Transverse colon (tissue), 4 donors: ENCODE measurements at regions not wholly inside any gene's neighbourhood (a gene's known extent, or its start where the extent isn't known, plus 50 kb on each side); places are given as distances from the start of the nearest gene placed in this dataset.
A peak's percentile ranks its signal among the peaks of the same experiment; 100 is the strongest.

Source experiments
- DNase-seq: peaks from one replicate; pipeline ENCODE4 v3.0.0-alpha.2; 2019
- H3K27ac ChIP-seq, 4 donors: fragments of 200-600 bp; sonication (generic); 2 replicates each; pipeline ENCODE4 v1.5.1; 2016 to 2018; ENCODE audit warnings: inconsistent platforms in 4 of 4
- H3K27me3 ChIP-seq: fragments of 200-600 bp; sonication (generic); 2 replicates; pipeline ENCODE4 v1.5.1; 2017; ENCODE audit warnings: inconsistent platforms
- H3K36me3 ChIP-seq, 4 donors: fragments of 200-600 bp; sonication (generic); 2 replicates each; pipeline ENCODE4 v1.5.1; 2017 to 2019; ENCODE audit warnings: inconsistent platforms in 4 of 4
- H3K4me1 ChIP-seq, 4 donors: fragments of 200-600 bp; sonication (generic); 2 replicates each; pipeline ENCODE4 v1.5.1; 2017 to 2020; ENCODE audit warnings: inconsistent platforms in 4 of 4
- H3K4me3 ChIP-seq, 4 donors: fragments of 200-600 bp; sonication (generic); 1 replicate in 1 of 4; 2 replicates in 3 of 4; pipeline versions ENCODE4 v1.5.1 to v1.6.1; 2017 to 2019; ENCODE audit warnings: inconsistent platforms in 4 of 4
- H3K9me3 ChIP-seq, 2 donors: fragments of 200-600 bp; sonication (generic); 2 replicates each; pipeline ENCODE4 v1.5.1; 2017 to 2019; ENCODE audit warnings: inconsistent platforms in 2 of 2
- EP300 ChIP-seq: sonication (generic); formaldehyde crosslinking; IDR thresholded peaks from one replicate; pipeline ENCODE4 v1.6.1; 2017; ENCODE audit warnings: antibody characterized with exemption, low read depth
- POLR2A ChIP-seq: fragments of 450-650 bp; IDR thresholded peaks from one replicate; pipeline ENCODE4 v1.6.1; 2016; ENCODE audit warnings: antibody characterized with exemption, mild to moderate bottlenecking, moderate library complexity
- POLR2AphosphoS5 ChIP-seq, 3 donors: sonication (generic); formaldehyde crosslinking; IDR thresholded peaks; one replicate each; pipeline ENCODE4 v1.6.1; 2016; ENCODE audit warnings: antibody characterized with exemption in 3 of 3
- WGBS, 2 donors: methylation state at CpG; one replicate each; pipeline ENCODE4 v1.1.5; 2018; ENCODE audit warnings: low coverage in 1 of 2; 5-methylcytosine and 5-hydroxymethylcytosine counted together
- in situ Hi-C, 4 donors: fragments of 200-750 bp; cut with MboI; loops; one replicate each; pipeline versions ENCODE4 v1.15.0 to v1.15.1; 2017; ENCODE audit warnings: low sequenced_read_pairs in 3 of 4, low pct_ligation_motif_present in 1 of 4, low pct_unique_long_range_greater_than_20kb in 1 of 4
- intact Hi-C: fragments of 100-400 bp; cut with DNase I; formaldehyde crosslinking; loops from one replicate; pipeline ENCODE4 v1.15.1; 2023; ENCODE audit warnings: low total_unique reads
- TF ChIP-seq, protein P1 (sequence below), 5 experiments: fragments of 200-600 bp in 3 of 5; fragments of 450-650 bp in 2 of 5; sonication (generic) in 3 of 5; IDR thresholded peaks; 1 replicate in 2 of 5; 2 replicates in 3 of 5; pipeline ENCODE4 v1.5.1; 2016 to 2017; ENCODE audit warnings: antibody characterized with exemption in 5 of 5, inconsistent platforms in 3 of 5, mild to moderate bottlenecking in 2 of 5, moderate library complexity in 1 of 5

DNA sequence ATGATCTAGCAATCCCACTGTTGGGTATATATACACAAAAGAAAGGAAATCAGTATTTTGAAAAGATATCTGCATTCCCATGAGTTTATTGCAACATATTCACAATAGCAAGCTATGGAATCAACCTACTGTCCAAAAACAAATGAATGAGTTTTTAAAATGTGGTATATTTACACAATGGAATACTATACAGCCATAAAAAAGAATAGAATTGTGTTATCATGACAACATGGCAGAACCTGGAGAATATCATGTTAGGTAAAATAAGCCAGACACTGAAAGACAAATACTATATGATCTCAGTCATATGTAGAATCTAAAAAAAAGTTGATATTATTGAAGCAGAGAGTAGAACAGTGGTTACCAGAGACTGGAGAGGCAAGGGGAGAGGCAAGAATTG, 732.6 kb downstream of the MCTP2 start:
- H3K4me1 ChIP-seq, result no peaks in the 10 kb centered on the region
- H3K36me3 ChIP-seq, result no peaks in the 10 kb centered on the region
- H3K4me3 ChIP-seq, result no peak overlapping the region
- in situ Hi-C loops (no loop called here), intact Hi-C loops (no loop called here)
- no peak for DNase-seq
- H3K27me3 ChIP-seq, result no peaks in the 10 kb centered on the region
- H3K9me3 ChIP-seq, result peaks cover 0 to 5% of the 10 kb centered on the region in 2 donors
- no peak overlapping the region for H3K27ac ChIP-seq
- TF ChIP-seq EP300, result no peak
- no peak for TF ChIP-seq POLR2AphosphoS5 (IDR thresholded peaks at IDR 0.05)
- TF ChIP-seq, protein P1, sequence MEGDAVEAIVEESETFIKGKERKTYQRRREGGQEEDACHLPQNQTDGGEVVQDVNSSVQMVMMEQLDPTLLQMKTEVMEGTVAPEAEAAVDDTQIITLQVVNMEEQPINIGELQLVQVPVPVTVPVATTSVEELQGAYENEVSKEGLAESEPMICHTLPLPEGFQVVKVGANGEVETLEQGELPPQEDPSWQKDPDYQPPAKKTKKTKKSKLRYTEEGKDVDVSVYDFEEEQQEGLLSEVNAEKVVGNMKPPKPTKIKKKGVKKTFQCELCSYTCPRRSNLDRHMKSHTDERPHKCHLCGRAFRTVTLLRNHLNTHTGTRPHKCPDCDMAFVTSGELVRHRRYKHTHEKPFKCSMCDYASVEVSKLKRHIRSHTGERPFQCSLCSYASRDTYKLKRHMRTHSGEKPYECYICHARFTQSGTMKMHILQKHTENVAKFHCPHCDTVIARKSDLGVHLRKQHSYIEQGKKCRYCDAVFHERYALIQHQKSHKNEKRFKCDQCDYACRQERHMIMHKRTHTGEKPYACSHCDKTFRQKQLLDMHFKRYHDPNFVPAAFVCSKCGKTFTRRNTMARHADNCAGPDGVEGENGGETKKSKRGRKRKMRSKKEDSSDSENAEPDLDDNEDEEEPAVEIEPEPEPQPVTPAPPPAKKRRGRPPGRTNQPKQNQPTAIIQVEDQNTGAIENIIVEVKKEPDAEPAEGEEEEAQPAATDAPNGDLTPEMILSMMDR (IDR thresholded peaks at IDR 0.05), result no peak
- no peak for TF ChIP-seq POLR2A

DNA sequence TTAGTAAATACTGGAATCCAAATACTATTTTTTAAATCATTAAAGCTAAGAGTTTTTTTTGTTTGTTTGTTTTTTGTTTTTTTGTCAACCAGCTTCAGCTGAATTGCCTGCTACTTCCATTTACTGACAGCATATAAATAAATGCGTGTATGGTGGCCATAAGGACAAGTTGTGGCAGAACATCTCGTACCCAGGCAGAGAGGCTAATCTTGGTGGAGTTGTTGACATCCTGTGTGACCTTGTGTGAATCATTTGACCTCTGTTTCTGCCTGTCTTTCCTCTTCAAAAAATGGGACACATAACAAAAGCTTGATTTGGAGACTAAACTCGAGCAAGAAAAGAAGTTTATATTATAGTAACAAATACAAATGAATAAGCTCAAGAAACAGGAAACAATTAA, 734.2 kb downstream of the MCTP2 start:
- DNase-seq, result no peak
- 39 to 43% methylated on average over 3 of the region's 3 CpGs for WGBS, 2 donors
- no peak overlapping the region for H3K27ac ChIP-seq
- in situ Hi-C loops (no loop called here), intact Hi-C loops (no loop called here)
- no peaks in the 10 kb centered on the region for H3K36me3 ChIP-seq
- no peaks in the 10 kb centered on the region for H3K4me1 ChIP-seq
- H3K4me3 ChIP-seq, result no peak overlapping the region
- no peaks in the 10 kb centered on the region for H3K27me3 ChIP-seq
- peak; percentile 77 for TF ChIP-seq EP300
- TF ChIP-seq POLR2A, result no peak
- TF ChIP-seq, protein P1 (IDR thresholded peaks at IDR 0.05), result no peak
- peak in 2 of 3 donors; percentile 48 to 52 for TF ChIP-seq POLR2AphosphoS5 (IDR thresholded peaks at IDR 0.05)
- H3K9me3 ChIP-seq, result peaks cover 0 to 5% of the 10 kb centered on the region in 2 donors

DNA sequence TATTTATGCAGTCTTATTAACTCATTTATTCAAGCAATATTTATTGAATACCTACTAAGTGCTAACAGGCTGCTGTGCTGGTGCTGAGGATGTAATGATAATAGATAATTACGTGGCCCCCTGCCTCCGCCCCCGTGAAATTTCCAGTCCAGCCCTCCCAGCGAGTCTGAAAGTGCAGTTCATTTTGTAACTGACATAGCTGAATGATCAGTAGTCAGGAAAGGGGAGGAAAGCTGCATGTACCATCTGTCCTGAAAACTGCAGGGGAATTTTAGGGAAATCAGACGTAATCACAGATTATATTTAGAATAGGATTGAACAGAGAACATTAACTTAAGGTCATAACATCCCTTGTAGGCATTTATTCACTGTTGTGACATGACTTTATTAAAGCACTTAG, 736.8 kb downstream of the MCTP2 start:
- intact Hi-C loops, result no loop called here
- WGBS, 2 donors, result 59 to 64% methylated on average over 5 of the region's 5 CpGs
- H3K9me3 ChIP-seq, result no peaks in the 10 kb centered on the region
- H3K36me3 ChIP-seq, result no peaks in the 10 kb centered on the region
- no peak overlapping the region for H3K27ac ChIP-seq
- no peaks in the 10 kb centered on the region for H3K4me1 ChIP-seq
- in situ Hi-C loops, result no loop called here
- H3K27me3 ChIP-seq, result no peaks in the 10 kb centered on the region
- no peak overlapping the region for H3K4me3 ChIP-seq
- no peak for DNase-seq
- TF ChIP-seq, protein P1 (IDR thresholded peaks at IDR 0.05), result no peak
- TF ChIP-seq POLR2A (no peak), EP300 (no peak), POLR2AphosphoS5 (IDR thresholded peaks at IDR 0.05) (no peak)

DNA sequence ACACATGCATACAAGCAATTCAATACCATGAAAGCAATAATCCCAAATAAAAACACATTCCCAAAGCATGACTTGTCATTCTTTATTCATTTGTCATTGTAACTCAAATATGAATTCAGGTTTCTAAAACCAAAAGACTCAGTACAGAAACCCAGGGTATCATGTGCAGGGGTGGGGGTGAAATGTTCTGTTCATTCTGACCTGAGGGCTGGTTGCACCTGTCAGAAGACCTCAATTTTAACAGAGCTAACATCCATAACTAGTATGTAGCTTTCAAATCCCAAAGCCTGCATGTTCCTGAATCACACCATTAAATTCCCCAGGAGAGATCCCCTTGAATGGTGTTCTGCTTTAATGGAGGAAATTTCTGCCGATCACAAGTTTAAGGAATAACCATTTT, 738.7 kb downstream of the MCTP2 start:
- DNase-seq, result no peak
- Histone ChIP-seq H3K27ac (no peak overlapping the region), H3K4me1 (no peaks in the 10 kb centered on the region), H3K9me3 (no peaks in the 10 kb centered on the region), H3K27me3 (no peaks in the 10 kb centered on the region), H3K4me3 (no peak overlapping the region), H3K36me3 (no peaks in the 10 kb centered on the region)
- 97 to 100% methylated on average over 1 of the region's 1 CpG for WGBS, 2 donors
- no peak for TF ChIP-seq POLR2AphosphoS5 (IDR thresholded peaks at IDR 0.05)
- TF ChIP-seq EP300, result no peak
- TF ChIP-seq POLR2A, result no peak
- TF ChIP-seq, protein P1 (IDR thresholded peaks at IDR 0.05), result no peak
- in situ Hi-C loops (no loop called here), intact Hi-C loops (no loop called here)
